Dermis microvascular lymphatic vessel endothelial cell (primary cell): ENCODE measurements at regions not wholly inside any gene's neighbourhood (a gene's known extent, or its start where the extent isn't known, plus 50 kb on each side); places are given as distances from the start of the nearest gene placed in this dataset.

Source experiments
- DNase-seq, 2 donors: peaks; one replicate each; pipeline versions ENCODE4 v3.0.0 to v3.0.0-alpha.2; 2010; ENCODE audit warnings: low read depth in 2 of 2

DNA sequence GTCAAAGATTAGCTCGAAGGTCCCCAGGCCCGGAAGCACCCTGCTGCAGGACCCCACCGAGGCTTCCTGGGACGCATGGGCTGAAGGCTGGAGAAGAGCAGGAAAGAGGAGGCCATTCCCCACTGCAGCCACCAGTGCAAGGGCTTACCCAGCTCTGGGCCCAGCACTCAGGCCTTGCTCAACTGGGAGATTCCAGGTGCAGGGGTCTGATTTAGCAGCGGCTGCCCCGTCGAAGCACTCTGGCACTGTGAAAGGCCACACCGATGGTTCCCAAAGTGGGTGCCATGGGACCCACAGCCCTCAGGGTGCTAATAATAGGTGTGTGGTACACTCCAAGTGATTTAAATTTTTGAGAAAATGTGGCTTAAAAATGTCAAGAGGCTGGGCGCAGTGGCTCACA lies 130.9 kb downstream of the OAT start:
- no peak for DNase-seq

DNA sequence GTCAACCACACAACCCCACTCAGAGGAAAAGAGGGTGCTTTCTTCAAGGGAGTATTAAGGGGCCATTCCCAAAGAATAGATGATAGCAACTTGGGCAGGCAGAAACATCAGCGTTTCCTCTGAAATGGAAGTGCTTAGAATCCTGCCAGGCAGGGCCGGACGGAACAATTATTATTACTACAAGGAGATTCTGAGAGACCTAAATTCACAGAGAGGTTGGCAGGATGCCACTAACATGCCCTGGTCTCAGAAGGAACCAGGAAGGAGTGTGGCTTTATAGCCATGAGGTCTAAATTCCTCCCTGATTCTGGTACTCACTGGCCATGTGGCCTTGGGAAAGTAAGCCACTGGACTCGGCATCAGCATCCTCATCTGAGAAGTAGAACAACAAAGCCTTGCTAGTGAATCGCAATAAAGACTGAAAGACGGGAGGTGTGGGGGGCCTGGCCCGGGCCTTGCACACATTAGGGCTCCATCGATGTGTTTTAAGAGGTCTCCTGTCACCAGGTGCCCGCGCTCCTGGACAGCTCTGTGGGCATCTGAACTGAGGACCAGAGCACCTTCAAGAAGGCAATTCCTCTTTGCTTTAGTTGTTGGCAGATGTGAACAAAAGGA lies 131.5 kb downstream of the OAT start:
- DNase-seq = no peak

DNA sequence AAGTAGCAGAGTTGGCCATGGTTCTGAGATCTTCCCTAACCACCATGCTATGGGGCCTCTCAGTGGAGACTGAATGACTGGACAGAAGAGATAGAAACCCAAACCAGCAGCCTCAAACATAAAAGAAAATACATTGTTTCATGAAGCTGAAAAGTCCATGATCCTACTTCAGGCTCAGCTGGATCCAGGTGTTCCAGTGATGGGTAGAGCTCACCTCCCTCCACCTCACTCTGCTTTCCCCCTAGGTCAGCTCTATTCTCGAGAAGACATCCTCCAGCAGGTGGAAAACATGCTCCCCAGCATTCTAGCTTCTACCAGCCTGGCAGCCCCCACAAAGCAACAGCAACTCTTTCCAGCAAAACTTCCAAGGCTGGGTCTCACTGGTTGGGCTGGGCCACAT lies 132.1 kb downstream of the OAT start:
- no peak for DNase-seq

DNA sequence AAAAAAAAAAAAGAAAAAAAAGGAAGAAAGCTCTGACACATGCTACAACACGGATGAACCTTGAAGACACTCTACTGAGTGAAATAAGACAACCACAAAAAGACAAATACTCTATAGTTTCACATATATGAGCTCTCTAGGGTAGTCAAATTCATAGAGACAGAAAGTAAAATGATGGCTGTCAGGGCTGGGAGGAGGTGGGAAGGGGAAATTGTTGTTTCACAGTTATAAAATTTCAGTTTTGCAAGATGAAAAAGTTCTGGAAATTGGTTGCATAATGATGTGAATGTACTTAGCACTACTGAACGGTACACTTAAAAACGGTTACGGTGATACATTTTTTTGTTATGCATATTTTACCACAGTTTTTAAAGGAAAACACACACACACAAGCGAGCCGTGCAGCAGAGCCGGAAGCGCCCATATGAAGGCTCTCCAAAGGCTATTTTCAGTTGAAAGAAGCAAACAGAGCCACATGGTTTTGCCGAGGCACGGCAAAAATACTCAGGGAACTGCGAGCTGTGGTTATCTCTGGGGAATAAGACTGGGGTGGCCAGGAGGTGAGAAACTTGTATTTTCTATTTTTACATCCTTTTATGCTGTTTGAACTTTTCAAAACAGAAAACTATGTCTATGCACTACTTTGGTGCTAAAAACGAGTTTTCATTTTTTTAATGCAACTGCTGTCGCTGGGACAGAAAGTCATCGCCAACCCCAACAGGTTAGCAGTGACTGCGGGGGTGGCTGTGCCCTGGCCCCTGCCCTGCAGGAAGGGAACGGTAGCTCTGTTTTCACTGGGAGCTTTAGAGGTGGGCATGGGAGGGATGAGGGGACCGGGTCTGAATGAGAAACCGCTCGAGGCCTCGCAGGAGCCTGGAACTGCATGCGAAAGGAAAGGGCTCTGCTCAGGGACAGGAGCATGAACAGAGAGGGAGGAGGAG lies 132.9 kb downstream of the OAT start:
- DNase-seq = no peak

DNA sequence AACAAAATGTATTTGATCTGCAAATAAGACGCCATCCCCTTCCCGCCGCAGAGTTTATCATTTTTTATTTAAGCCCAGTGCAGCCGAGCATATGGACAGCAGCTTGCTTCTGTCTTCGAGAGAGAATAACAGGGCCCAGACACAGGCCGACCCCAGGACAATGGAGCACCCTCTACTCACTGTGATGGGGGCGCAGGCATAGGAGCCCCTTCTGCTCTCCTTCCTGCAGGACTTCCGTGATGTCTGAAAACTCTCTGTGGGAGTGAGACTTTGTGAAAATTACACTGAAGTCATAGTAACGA lies 134.8 kb downstream of the OAT start:
- DNase-seq = no peak

DNA sequence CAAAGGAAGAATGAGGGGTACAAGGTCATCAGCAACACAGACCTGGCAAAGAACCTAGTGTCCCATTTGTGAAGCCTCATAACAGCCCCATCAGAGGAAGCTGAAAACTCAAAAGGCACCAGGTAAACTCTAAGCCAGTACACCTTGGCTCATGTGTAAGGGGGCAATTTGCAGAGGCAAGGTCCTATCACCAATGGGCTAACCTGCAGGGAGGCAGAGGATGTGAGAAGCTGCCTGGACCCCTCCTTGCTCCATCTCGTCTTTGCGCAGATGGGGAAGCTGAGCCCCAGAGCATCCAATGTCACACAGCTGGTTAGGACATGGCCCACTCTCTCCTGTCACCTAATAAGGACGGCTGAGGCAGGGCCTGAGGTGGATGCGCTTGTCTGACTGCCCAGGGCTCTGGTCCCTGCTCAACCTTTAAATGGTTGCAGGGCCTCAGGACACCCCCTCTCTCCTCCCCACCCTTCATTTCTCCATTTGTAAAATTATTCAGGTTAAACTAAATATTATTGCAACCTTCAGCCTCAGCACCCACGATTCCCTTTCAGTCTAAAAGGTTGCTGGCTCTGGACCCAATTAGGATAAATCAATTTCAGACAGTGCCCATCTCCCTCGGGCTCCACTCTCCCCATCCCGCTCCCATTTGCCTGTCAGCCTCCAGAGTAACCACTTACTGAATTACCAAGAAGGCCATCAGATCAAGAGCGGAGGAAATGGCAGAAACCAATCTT lies 135.3 kb downstream of the OAT start:
- no peak for DNase-seq

DNA sequence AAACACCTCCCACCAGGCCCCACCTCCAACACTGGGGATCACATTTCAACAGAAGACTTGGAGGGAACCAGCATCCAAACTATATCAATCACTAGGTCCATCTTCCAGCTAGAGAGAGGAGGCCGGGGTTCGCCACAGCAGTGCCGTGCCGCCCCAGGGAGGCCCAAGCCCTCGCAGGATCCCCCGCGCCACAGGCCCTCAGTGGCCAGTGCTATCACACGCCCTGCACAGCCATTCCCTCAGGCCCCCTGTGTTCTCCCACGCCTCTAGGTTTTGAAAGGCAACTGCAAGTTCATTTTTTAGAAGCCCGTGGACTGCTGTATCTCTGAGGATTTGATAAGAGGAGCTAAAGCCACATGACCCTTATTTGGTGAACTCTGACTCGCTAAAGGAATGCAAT lies 136.4 kb downstream of the OAT start:
- DNase-seq = no peak

DNA sequence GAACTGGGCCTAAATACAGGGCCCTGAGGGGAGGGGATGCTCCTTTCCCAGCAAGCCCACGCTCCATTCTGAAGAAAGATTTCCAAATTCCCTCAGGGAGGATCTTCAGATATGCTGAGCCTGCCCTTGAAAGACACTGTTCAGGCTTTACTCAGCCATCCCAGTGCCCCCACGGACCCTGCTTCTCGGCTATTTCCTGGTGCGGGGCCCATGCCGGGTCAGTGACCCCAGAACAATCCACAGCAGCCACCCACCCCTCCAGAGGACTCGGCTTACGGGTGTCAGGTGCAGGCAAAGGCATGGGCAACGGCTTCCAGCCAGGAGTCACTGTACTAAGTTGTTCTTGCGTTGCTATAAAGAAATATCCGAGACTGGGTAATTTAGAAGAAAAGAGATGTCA lies 137.1 kb downstream of the OAT start:
- no peak for DNase-seq

DNA sequence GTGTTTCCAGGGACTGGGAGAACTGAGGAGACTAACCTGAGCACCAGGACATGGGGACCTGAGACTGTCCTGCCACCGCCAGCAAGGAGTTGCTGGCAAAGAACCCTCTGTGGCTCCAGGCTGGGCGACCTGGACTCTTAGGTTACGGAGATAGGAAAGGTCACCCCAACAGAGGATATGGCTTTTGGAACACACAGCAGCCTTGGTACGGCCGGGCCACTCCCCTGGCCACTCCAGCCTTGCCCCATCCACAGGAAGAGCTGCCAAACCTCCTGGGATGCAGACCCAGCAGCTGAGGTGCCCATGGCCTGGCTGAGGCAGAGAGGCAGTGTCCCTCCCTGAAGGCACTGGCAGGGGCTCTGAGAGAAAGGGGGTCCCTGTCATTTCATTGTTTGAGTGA lies 137.8 kb downstream of the OAT start:
- DNase-seq = no peak

DNA sequence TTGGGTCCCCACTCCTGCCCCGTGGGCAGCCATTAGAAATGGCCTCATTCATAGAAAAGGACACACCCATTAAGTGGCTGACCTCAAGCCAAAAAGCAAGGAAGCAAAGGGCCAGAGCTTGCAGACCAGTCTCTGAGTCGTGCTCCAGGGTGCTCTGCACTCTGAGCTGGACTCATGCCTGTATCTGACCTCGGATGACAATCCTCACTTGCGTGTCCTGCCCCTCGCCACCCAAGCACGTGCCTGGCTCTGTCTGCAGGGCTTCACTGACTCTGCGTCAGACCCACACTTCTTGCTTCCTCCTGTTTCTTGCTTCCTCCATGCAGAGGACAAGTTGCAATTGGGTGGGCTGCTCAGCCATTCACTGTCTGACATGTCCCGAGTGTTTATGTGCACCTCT lies 138.8 kb downstream of the OAT start:
- no peak for DNase-seq

DNA sequence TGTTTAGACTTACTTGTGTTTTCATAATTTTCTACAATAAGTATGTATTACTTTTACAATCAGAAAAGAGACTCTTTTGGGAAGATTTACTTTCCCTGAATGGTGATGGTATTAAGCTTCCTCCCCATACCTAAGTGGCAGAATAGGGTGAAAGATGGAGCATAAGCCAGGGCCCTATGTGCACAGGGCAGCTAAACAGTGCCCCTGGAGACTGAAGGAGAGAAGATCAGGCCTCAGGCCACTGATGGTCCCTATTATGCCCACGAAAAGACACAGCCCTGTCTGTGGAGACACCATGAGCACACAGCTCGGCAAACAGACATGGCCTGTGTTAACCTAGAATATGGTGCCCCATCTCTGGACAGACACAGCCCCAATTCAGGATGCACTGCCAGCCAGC lies 139.4 kb downstream of the OAT start:
- no peak for DNase-seq

DNA sequence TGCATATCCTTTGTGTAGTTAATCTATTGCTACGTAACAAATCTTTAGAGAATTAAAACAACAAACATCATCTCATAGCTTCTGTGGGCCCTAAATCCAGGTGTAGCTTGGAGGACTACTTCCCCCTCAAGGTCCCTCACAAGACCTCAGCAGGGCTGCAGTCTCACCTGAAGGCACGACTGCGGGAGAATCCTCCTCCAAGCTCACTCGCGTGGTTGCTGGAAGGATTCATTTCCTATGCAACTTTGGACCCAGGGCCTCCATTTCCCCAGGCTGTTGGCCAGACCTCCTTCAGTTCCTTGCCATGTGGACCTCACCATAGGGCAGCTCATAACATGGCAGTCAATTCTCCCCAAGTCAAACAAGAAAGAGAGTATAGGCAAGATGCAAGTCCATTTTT lies 140.4 kb downstream of the OAT start:
- DNase-seq = no peak

DNA sequence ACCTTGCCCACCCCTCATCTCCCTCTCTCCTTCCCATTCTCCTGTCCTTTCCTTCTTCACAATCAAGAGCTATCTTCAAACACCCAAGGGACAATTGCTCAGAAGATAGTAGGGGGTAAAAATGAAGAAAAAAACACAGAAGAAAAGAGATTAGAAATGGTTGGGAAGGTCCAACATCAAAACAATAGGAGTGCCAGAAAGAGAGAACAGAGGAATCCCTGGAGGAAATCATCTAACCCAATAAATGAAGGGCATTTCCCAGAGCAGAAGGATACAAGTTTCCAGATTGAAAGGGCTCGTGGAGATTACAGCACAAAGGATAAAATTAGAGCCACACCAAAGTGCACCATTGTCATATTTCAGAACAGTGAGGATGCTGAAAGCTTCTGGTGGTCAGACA lies 145.6 kb downstream of the OAT start:
- DNase-seq = no peak

DNA sequence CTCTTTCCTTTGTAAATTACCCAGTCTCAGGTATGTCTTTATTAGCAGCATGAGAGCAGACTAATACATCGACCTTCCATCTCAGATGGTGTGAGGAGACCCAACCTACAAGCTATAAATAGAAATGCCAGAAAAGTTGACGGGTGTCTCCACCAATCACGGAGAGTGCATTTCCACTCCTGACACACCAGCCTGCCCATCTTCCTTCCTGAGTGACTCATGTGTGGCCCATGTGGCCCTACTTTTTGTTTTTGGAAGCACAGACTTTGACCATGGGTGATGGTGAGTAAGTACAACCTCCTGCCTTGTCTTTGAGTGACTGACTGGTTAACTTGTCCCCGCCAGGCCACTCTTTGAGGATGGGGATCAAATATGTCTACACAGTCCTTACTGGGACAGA lies 147.0 kb downstream of the OAT start:
- DNase-seq = no peak

DNA sequence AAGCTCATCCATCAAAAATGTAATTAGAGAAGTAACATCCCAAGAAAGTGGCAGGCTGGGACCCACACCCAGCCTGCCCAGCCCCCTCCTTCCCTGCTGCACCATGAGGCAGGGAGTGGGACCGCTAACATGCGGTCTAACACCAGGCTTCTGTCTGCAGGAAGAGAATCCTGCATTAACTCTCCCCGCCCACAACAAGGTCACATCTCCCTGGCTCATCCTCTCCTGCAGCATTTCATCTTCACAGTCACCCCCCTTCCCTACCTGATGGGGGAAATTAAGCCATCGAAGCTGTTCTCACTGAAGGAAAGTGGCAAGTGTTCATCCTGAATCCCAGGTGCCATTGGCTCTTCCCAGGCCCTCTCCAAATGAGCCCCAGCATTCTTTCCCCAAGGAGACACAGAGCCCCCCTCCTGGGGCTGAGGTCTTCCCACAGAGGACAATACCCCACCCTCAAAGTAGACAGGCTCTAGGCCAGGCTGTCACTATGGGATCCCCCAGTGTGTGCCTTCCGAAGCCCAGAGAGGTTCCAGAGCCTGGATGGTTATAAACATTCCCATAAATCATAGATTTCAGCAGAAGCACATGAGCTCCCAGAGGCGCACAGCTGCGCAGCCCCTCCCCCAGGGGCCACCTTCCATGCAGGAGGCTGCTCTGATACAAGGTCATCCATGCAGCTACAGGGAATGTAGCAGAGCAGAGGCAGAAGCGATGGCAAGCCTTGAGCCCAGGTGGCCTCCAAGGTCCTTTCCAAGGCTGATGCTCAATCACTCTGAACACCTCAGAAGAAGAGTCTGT lies 148.0 kb downstream of the OAT start:
- no peak for DNase-seq

DNA sequence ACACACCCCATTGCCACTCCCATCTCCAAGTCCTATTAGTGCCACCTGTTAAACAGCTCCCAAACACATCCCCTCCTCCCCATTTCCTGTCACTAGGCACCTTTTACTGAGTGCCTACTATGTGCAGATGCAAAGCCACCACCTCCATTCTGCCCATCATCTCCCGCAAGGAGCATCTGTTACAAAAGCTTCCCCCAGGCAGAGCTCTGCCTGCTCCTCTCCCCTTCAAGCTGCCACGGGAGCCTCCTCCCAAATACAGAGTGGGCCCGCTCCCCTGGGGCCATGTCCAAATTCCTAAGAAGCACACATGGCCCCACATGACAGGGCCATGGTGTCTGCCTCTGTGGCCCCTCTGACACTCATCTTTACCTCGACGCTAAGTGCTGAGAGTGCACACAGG lies 149.7 kb downstream of the OAT start:
- DNase-seq = no peak

DNA sequence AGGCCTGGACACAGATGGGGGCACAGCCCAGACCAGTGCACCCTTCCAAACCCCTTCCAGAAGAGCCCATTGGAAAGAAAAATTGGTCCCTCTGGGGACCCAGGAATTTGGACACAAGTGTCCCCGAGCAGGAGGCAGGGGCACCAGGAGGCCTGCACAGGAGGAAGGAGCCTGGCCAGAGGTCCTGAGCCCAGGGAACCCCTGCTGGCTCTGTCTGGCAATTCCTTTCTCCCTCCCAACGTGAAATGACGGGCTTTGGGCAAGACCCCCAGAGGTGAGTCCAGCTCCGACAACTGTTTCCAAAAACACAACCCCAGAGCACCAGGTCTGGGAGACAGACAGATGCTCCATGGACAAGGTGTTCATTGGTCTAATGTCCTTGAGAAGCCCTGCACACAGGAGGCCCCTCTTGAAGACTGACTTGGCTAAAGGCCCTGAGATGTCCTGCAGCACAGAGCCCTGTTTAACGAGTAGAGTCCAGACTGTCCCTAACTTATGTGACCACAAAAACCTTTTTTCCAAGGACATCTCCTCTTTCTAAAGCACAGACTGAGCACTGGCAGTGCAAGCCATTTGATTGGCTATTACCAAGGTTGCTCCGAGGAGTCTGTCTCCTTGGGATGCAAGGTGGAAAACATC lies 150.7 kb downstream of the OAT start:
- DNase-seq = no peak

DNA sequence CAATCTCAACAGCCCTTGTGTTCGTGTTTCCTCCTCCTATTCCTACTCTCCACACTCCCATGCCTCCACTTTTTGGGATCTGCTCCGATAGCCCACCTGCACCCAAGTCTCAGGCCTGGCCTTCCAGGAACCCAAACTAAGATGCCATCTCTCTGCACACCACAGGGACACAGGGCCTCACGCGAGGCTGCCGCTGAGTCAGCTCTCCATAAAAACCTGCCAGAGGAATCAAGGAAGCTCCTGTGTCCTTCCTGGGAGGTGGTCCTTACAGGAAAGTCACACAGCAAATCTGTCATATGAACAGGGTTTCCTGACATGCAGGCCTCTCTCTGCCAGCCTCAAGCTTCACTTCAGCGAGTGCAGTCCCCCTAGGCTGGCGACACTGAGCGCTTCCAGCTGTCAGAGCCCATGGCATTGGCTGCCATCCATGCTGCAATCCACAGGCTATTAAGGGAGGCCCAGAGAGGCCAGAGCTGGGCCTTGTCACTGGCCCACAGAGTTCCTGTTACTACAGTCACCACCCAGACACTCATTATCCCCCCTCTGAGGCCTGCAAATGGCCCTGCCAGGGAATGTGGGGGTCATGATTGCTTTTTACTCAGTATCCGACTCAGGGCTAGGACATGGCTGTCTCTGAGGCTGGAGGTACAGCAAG lies 151.4 kb downstream of the OAT start:
- DNase-seq = no peak

DNA sequence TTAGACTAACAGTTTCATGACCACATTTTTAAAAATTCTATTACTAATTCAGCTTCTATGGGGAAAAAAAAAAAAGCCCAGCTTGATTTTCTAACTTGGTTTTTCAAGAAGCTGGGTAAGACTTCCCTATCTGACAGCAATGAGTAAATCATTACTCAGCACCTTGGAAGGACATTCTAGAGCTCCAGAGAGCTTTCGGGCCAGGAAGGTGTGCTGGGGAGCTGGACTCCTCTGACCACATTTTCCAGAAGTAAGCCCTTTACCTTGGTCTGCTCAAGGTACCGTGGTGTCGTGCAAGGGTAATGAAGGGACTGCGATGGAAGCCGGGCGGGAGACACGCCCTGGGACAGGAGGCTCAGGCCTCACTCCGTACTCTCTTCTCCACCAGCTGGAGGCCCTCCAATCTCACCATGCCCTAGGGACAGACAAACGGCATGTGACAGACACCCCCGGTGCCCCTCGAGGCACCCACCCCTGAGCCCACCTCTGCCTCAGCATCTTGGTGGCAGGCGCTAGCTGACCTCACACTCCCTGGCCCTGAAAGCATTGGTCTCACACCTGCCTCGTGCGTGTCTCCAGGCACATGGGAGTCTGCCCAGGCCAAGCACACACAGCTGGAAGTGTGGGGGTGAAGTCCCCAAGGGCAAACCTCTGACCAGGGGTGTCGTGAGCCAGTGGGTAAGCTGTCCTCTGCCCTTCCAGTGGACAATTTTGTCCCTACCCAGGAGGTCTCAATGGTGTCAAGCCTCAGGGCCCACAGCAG lies 152.1 kb downstream of the OAT start:
- DNase-seq = no peak

DNA sequence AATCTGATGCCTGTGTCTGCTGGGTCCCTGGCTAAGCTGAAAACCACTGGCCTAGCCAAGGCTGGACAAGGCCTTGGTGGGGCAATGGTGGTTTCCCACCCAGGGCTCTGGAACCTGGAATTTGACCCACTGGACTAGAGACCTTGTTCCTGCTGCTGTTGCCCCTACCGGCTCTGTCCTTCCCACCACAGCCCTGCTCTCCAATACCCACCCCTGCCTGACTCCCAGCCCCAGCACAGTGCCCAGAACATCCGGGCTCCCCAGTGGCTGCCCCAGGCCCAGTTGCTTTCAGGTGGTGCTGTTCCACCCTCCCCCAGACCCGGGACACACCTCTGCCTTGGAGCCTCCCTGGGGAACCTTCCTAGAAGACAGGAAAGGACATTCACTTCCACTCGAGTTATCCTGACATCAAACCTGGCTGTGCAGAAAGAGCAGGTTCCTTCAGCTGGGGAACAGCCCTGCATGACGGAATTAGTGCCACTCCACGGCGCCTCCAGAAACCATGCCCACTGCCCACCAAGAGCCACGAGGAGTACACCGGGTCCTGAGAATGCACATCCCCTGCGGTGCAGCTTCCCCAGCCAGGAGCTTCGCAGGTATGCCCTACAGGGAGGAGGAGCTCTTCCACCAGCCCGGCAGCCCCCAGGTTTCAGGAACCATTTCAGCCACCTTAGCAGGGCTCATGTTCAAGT lies 152.8 kb downstream of the OAT start:
- DNase-seq = no peak
